ENCODE measurements at regions not wholly inside any gene's neighbourhood (a gene's known extent, or its start where the extent isn't known, plus 50 kb on each side); places are given as distances from the start of the nearest gene placed in this dataset.

GRCh38 chr15:95196176-95196915, 965.0 kb downstream of the MCTP2 start (continued):
- no peak for TF ChIP-seq BCL11A (IDR thresholded peaks at IDR 0.05; ENCODE audit: low read depth in 2 of 2, low read length in 2 of 2)
- no peak for TF ChIP-seq EGR1 (IDR thresholded peaks at IDR 0.05; ENCODE audit: borderline replicate concordance, low read depth, low read length)
- TF ChIP-seq BACH1 (IDR thresholded peaks at IDR 0.05; ENCODE audit: low read length), result no peak
- TF ChIP-seq RXRA (IDR thresholded peaks at IDR 0.05; ENCODE audit: insufficient read depth, low read depth, low read length), result no peak
- TF ChIP-seq, protein P1, sequence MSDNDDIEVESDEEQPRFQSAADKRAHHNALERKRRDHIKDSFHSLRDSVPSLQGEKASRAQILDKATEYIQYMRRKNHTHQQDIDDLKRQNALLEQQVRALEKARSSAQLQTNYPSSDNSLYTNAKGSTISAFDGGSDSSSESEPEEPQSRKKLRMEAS (IDR thresholded peaks at IDR 0.05), result no peak

Data from H1 (cell line).